Activated naive CD8-positive, alpha-beta T cell treated with anti-CD3 and anti-CD28 coated beads, Interleukin-2, amount 10 ng/mL, durations not matched to agents 7 days and 5 days (primary cell): ENCODE measurements at regions not wholly inside any gene's neighbourhood (a gene's known extent, or its start where the extent isn't known, plus 50 kb on each side); places are given as distances from the start of the nearest gene placed in this dataset.

Experiments
- ATAC-seq: fragments of 150-1000 bp; cut with Tn5 transposase; one replicate; pipeline ENCODE4 v1.10.0; 2021; ENCODE audit warnings: low read depth, moderate library complexity
- POLR2A ChIA-PET: fragments of 350-600 bp; sonication (Branson Sonifier 250); formaldehyde crosslinking; loops from one replicate; lab custom pipeline; 2021; ENCODE audit warnings: antibody characterized with exemption; lab: Charles Lee
- DNase-seq: peaks from one replicate; pipeline ENCODE4 v3.0.0; 2021
- H3K27ac Mint-ChIP-seq: one replicate; pipeline ENCODE4 v1.8.0; 2022; ENCODE audit warnings: mild to moderate bottlenecking, mixed read lengths
- H3K27me3 Mint-ChIP-seq: one replicate; pipeline ENCODE4 v1.8.0; 2022; ENCODE audit warnings: mild to moderate bottlenecking, moderate library complexity, mixed read lengths
- H3K36me3 Mint-ChIP-seq: one replicate; pipeline ENCODE4 v1.8.0; 2021; ENCODE audit warnings: mild to moderate bottlenecking, mixed read lengths
- H3K4me1 Mint-ChIP-seq: one replicate; pipeline ENCODE4 v1.8.0; 2021; ENCODE audit warnings: mixed read lengths
- H3K4me3 Mint-ChIP-seq: one replicate; pipeline ENCODE4 v1.8.0; 2022; ENCODE audit warnings: mild to moderate bottlenecking, moderate library complexity, mixed read lengths
- H3K9me3 Mint-ChIP-seq: one replicate; pipeline ENCODE4 v1.8.0; 2021; ENCODE audit warnings: mixed read lengths

GRCh38 chr9:96020792-96021550, 145.5 kb downstream of the ERCC6L2 start:
- POLR2A ChIA-PET = interaction anchor here (4.2 kb wide), 2 partner anchors 11 to 145 kb away, joined by 26 to 35 read pairs; partner anchors contain the start of gene ERCC6L2
- peaks cover 7% of the 10 kb centered on the region for H3K36me3 Mint-ChIP-seq
- H3K4me1 Mint-ChIP-seq = peaks cover 59% of the 10 kb centered on the region
- H3K27me3 Mint-ChIP-seq = peaks cover 9% of the 10 kb centered on the region
- peak overlapping the region; percentile 90 for H3K4me3 Mint-ChIP-seq
- H3K27ac Mint-ChIP-seq = peak overlapping the region; percentile 94
- DNase-seq = peak; percentile 76
- ATAC-seq = peak; percentile 42
- no peaks in the 10 kb centered on the region for H3K9me3 Mint-ChIP-seq

DNA sequence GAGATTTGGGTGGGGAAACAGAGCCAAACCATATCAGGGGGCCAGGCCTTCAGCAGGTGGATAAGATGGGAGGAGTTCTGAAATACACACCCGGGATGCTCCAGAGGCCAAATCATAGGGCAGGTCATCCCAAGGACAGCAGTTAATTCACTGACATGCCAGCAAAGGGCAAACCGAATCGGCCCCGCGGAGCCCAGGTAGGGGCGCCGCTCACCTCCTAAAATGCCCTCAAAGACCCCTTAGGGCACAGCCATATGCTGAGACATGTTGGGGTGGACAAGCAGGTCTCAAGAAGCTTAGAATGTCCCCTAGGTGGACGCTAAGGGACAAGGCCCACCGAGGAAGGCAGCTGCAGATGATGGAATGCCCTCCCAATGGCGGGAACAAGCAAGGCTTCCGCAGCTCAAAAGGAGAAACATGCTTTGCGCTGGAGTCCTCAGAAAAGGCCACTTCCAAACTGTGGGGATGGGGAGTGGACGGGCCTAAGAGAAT, 144.9 kb downstream of the ERCC6L2 start:
- POLR2A ChIA-PET = interaction anchor here (4.2 kb wide), 2 partner anchors 11 to 144 kb away, joined by 26 to 35 read pairs; partner anchors contain the start of gene ERCC6L2
- DNase-seq (no peak), ATAC-seq (no peak)
- peak overlapping the region; percentile 90 for H3K4me3 Mint-ChIP-seq
- H3K27me3 Mint-ChIP-seq = peaks cover 5% of the 10 kb centered on the region
- peaks cover 4% of the 10 kb centered on the region for H3K36me3 Mint-ChIP-seq
- H3K9me3 Mint-ChIP-seq = no peaks in the 10 kb centered on the region
- H3K27ac Mint-ChIP-seq = peak overlapping the region; percentile 94
- H3K4me1 Mint-ChIP-seq = peaks cover 59% of the 10 kb centered on the region
